GM23338 (cell line): ENCODE measurements at regions not wholly inside any gene's neighbourhood (a gene's known extent, or its start where the extent isn't known, plus 50 kb on each side); places are given as distances from the start of the nearest gene placed in this dataset. TPM values are rescaled to one million over a fixed set of nuclear protein-coding genes. Genes with fewer than 3 reads are reported as not detected.

ENCODE experiments used
- ZNF462 ChIP-seq: fragments of 250-450 bp; sonication (Bioruptor Pico); IDR thresholded peaks from 2 replicates; pipeline ENCODE4 v1.5.0; 2020; ENCODE audit warnings: mild to moderate bottlenecking, moderate library complexity
- small RNA-seq: library from RNA; depleted of rRNA; stranded (forward); fragments of <200 nt; gene quantifications from one replicate; pipeline ENCODE3, GENCODE V24; 2014; ENCODE audit warnings: low replicate concordance

- no peak for TF ChIP-seq ZNF462 (CRISPR knock-in tag)
These were observed 1178.6 kb upstream of the CDH10 start (continued) for GRCh38 chr5:25823330-25823873.

Small RNA genes in the stretch of these regions (small RNA-seq; reads per million reads assigned to genes)
- not detected for gene AC113347.2
- not detected for gene AC113347.3
- gene RNU4-43P, result not detected
